GM19035 (cell line): ENCODE measurements at regions not wholly inside any gene's neighbourhood (a gene's known extent, or its start where the extent isn't known, plus 50 kb on each side); places are given as distances from the start of the nearest gene placed in this dataset.
"Not testable (repeated sequence)": the region's sequence is repeated elsewhere in the genome, so short reads cannot be mapped to it uniquely, and the experiment has no call there.

ENCODE experiments used
- ATAC-seq: cut with Tn5 transposase; IDR thresholded peaks from one replicate; pipeline ENCODE4 v1.9.1; 2021; ENCODE audit not compliant: unreplicated experiment

GRCh38 chr17:33680472-33680871, 387.4 kb upstream of the ASIC2 start:
- ATAC-seq: no peak

GRCh38 chr17:33682599-33682998, 389.5 kb upstream of the ASIC2 start:
- no peak for ATAC-seq

GRCh38 chr17:33684735-33685134, 391.6 kb upstream of the ASIC2 start:
- no peak for ATAC-seq

GRCh38 chr17:33686171-33686570, 393.1 kb upstream of the ASIC2 start:
- no peak for ATAC-seq

GRCh38 chr17:33687831-33688230, 394.7 kb upstream of the ASIC2 start:
- ATAC-seq: no peak

- ATAC-seq: no peak
These were observed 395.7 kb upstream of the ASIC2 start for GRCh38 chr17:33688771-33689170.

GRCh38 chr17:33689725-33690124, 396.6 kb upstream of the ASIC2 start:
- ATAC-seq: no peak

DNA sequence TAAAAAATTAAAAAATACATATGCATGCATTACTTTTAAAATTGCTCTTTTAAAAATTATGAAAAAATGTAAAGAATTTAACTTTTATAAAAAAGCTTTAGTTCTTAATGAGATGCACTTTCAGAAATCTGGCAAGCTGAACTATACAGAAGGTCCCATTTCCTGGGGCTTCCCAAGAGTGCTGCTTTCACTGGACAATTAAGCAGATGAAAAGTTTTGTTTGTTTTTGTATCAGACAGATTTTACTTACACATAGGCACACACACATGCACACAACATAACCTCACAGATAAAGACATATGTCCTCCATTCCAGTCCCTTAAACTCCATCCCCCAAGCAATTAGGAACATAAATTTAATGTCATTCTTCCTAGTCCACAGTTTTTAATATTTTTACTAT, 402.3 kb upstream of the ASIC2 start:
- ATAC-seq: no peak

GRCh38 chr17:33696102-33696501, 403.0 kb upstream of the ASIC2 start:
- ATAC-seq: no peak

GRCh38 chr17:33697557-33697956, 404.5 kb upstream of the ASIC2 start:
- ATAC-seq: no peak

- ATAC-seq: no peak
These were observed 408.8 kb upstream of the ASIC2 start for GRCh38 chr17:33701910-33702309.

- no peak for ATAC-seq
These were observed 411.8 kb upstream of the ASIC2 start for GRCh38 chr17:33704856-33705255.

GRCh38 chr17:33709881-33710280, 416.8 kb upstream of the ASIC2 start:
- no peak for ATAC-seq

GRCh38 chr17:33712120-33712519, 419.0 kb upstream of the ASIC2 start:
- ATAC-seq: no peak

DNA sequence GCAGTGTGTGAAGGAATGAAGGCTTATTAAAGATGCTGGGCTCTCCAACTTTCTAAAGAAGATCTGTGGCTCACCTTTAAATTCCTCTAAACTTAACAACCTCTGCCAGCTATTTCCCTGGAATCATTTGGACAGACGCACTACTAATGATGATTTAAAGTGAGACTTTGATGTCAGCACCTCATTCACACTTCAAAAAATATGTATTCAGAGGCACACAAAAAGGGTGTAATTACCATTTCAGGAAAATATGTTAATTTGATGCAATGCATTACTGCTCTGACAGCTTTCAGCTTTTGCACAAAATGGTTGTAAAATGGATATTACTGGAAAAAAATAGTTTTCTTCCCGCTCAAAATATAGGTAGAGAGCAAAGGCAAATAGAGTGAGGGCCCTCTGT, 423.9 kb upstream of the ASIC2 start:
- no peak for ATAC-seq

- not testable (repeated sequence) for ATAC-seq
These were observed 430.6 kb upstream of the ASIC2 start for GRCh38 chr17:33723736-33724135.

GRCh38 chr17:33725675-33726271, 432.7 kb upstream of the ASIC2 start:
- ATAC-seq: no peak

DNA sequence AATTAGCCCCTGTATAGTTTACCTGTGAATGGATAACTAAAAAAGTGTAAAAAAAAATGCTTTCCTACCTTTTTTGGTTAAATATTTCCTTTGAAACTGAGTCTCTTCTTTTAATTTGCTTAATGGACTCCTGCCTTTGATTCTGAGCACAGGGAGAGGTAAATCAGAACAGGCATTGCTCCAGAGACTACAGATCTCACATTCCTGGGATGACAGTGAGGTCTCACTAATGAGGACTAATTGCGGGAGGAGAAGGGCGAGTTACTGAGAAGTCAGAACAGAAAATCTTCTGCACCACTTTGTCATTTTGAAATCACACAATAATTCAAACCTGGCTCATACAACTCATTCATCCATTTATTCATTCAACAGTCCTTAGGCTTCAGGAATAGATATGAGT, 437.0 kb upstream of the ASIC2 start:
- ATAC-seq: no peak

DNA sequence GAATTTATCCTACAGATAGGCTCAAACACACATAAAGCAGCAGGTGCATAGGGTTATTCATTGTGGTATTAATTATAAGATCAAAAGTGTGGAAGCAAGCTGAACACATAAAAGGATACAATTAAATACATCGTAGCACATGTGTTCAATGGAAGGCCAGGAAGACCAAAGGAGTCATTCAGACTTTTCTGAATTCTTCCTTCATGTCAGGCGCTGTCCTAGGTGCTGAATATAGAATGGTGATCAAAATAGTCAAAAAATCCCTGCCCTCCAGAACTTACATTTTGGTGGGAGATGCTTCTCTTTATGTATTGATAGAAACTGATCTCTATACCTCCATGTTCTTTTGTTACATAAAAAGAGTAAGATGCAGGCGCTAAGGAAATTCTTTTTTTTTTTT, 439.0 kb upstream of the ASIC2 start:
- ATAC-seq: no peak

- no peak for ATAC-seq
These were observed 446.6 kb upstream of the ASIC2 start for GRCh38 chr17:33739714-33740113.

DNA sequence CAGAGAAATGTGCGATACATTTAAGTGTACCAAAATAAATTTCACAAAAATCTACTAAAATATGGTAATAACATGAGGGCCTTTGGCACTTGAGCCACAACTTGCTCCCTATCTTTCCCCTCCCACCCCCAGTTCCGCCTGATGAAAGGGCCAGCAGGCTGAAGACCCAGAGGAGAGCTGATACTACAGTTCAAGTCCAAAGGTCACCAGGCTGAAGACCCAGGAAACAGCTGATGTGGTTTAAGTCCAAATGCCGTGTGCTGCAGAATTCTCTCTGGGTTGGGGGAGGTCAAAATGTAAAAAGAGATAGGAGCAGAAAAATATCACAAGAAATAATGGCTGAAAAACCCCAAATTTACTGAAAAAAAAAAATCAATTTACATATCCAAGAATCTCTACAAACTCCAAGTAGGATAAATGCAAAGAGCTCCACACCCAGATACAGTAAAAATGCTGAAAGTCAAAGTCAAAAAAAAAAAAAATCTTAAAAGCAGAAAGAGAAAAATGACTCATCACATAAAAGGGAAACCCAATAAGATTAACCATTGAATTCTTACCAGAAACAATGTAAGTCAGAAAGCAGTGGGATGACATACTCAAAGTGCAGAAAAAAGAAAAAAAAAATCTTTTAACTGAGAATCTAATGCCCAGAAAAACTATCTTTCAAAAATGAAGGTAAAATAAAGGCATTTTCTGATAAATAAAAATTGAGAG, 452.1 kb upstream of the ASIC2 start:
- no peak for ATAC-seq

DNA sequence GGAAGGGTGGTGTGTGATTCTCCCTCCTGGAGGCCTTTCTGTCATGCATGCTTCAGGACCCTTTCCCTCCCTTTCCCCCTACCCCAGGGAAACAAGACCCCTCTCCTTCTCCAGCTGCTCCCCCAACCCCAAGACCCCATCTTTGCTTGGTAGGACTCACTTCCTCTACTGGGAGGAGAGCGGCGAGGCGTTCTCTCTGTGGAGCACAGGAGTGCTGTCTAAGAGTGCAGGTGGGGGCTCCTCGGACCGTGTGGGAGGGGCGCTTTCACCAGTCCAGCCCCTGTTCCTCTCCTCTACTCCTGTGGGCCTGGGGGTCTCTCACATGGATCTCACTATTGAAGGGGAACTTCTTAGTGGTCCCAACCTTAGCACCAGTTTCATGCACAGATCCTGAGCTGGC, 456.1 kb upstream of the ASIC2 start:
- no peak for ATAC-seq
